Mesothelial cell of epicardium (in vitro differentiated cells): ENCODE measurements at regions not wholly inside any gene's neighbourhood (a gene's known extent, or its start where the extent isn't known, plus 50 kb on each side); places are given as distances from the start of the nearest gene placed in this dataset.

Experiments
- DNase-seq, 2 experiments: peaks; one replicate each; pipeline ENCODE4 v3.0.0; 2021; ENCODE audit warnings: low spot score in 2 of 2; ENCODE audit not compliant: unreplicated experiment in 2 of 2
- H3K27ac Mint-ChIP-seq: 2 replicates; pipeline ENCODE4 v1.8.0; 2021; ENCODE audit warnings: mixed read lengths
- H3K27me3 Mint-ChIP-seq: 2 replicates; pipeline ENCODE4 v1.8.0; 2021; ENCODE audit warnings: low read depth, mixed read lengths
- H3K36me3 Mint-ChIP-seq: 2 replicates; pipeline ENCODE4 v1.8.0; 2021; ENCODE audit warnings: mixed read lengths
- H3K4me1 Mint-ChIP-seq: 2 replicates; pipeline ENCODE4 v1.8.0; 2021; ENCODE audit warnings: mixed read lengths
- H3K4me3 Mint-ChIP-seq: 2 replicates; pipeline ENCODE4 v1.8.0; 2021; ENCODE audit warnings: mild to moderate bottlenecking, moderate library complexity, mixed read lengths
- H3K9me3 Mint-ChIP-seq: 2 replicates; pipeline ENCODE4 v1.8.0; 2021; ENCODE audit warnings: mixed read lengths
- CTCF ChIP-seq: fragments of 200-600 bp; sonication (generic); IDR thresholded peaks from one replicate; pipeline ENCODE4 v1.5.0; 2021; ENCODE audit warnings: antibody characterized with exemption; ENCODE audit not compliant: unreplicated experiment

DNA sequence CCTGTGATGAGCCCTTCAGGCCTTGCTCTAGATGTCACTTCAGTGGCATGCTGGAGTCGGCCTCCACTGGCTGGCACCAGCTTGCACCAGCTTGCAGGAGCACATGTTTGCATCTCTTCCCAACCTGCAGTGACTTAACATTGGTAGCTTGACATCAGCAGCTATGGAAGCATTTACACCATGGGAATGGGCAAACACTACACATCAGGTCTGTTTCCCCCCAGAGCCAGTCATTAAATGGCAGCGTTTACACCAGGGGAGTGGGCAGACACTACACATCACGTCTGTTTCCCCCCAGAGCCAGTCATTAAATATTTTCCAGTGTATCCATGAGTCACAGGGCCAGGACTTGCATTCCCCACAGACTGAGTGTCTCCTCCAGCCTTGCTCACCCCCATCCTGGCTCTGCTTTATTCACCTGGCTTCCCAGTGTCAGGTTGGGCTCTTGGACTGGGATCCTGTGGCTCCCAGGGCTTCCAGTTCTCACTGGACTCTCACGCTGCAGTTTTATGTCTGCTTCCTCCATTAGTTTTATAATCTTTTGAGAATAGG lies 51.6 kb upstream of the VRK1 start:
- Mint-ChIP-seq H3K4me3 (no peak overlapping the region), H3K27ac (no peak overlapping the region), H3K27me3 (peaks cover 70% of the 10 kb centered on the region), H3K4me1 (peaks cover 4% of the 10 kb centered on the region), H3K36me3 (no peaks in the 10 kb centered on the region), H3K9me3 (no peaks in the 10 kb centered on the region)
- TF ChIP-seq CTCF, result no peak
- no peak for DNase-seq

- Mint-ChIP-seq H3K4me1 (peaks cover 2% of the 10 kb centered on the region), H3K27me3 (peaks cover 65% of the 10 kb centered on the region), H3K27ac (no peak overlapping the region), H3K9me3 (no peaks in the 10 kb centered on the region), H3K4me3 (no peak overlapping the region), H3K36me3 (no peaks in the 10 kb centered on the region)
- no peak for TF ChIP-seq CTCF
- DNase-seq, result no peak
These were observed 51.1 kb upstream of the VRK1 start for GRCh38 chr14:96746101-96746500.

DNA sequence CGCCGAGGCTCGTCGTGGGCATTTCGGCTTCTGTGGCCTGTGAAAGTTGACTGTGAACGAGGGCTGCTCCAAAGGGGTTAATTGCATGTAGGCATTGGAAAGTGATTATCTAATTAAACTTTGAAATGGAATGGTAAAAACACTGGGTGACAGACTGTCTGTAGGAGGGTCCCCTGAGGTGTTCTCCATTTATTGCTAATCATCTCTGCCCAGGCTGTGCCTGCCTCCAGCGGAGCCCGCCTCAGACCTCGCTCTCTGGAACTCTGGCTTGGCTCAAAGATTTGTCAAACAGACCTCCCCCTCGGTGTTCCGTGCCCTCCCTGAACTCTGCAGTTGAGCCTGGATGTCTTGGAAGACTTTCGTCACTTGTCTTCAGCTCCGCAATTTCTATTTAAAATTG lies 50.2 kb upstream of the VRK1 start:
- no peaks in the 10 kb centered on the region for H3K9me3 Mint-ChIP-seq
- no peak for DNase-seq
- no peak for TF ChIP-seq CTCF
- no peaks in the 10 kb centered on the region for H3K36me3 Mint-ChIP-seq
- H3K4me1 Mint-ChIP-seq, result peaks cover under 1% of the 10 kb centered on the region
- no peak overlapping the region for H3K27ac Mint-ChIP-seq
- H3K4me3 Mint-ChIP-seq, result no peak overlapping the region
- H3K27me3 Mint-ChIP-seq, result peaks cover 59% of the 10 kb centered on the region
